OCI-LY1 (cell line): ENCODE measurements at regions not wholly inside any gene's neighbourhood (a gene's known extent, or its start where the extent isn't known, plus 50 kb on each side); places are given as distances from the start of the nearest gene placed in this dataset.

Source experiments
- H2AFZ ChIP-seq: fragments of 200-600 bp; sonication (generic), shearing (Covaris generic); 2 replicates; pipeline ENCODE4 v1.6.0; 2014; ENCODE audit warnings: antibody characterized with exemption, mild to moderate bottlenecking, low read length
- H3F3A ChIP-seq: fragments of 200-600 bp; sonication (generic), shearing (Covaris generic); 2 replicates; pipeline ENCODE4 v1.6.0; 2014; ENCODE audit warnings: mild to moderate bottlenecking, antibody characterized with exemption, low read length, moderate library complexity; ENCODE audit not compliant: insufficient read depth
- H3K27ac ChIP-seq: fragments of 200-600 bp; sonication (generic); 2 replicates; pipeline ENCODE4 v1.5.1; 2014; ENCODE audit warnings: low read length, mixed run types, mild to moderate bottlenecking, low read depth; ENCODE audit not compliant: poor library complexity, severe bottlenecking
- H3K27me3 ChIP-seq: fragments of 200-600 bp; sonication (generic); 2 replicates; pipeline ENCODE4 v1.6.0; 2014; ENCODE audit warnings: antibody characterized with exemption, mild to moderate bottlenecking, low read length, moderate library complexity; ENCODE audit not compliant: insufficient read depth
- H3K36me3 ChIP-seq: fragments of 200-600 bp; sonication (generic); 2 replicates; pipeline ENCODE4 v1.6.1; 2014; ENCODE audit warnings: mild to moderate bottlenecking, antibody characterized with exemption, low read length, moderate library complexity, mixed read lengths; ENCODE audit not compliant: insufficient read depth
- H3K4me1 ChIP-seq: fragments of 200-600 bp; sonication (generic); 2 replicates; pipeline ENCODE4 v1.5.1; 2014; ENCODE audit warnings: mild to moderate bottlenecking, low read length, moderate library complexity; ENCODE audit not compliant: insufficient read depth, severe bottlenecking
- H3K4me2 ChIP-seq: fragments of 200-600 bp; sonication (generic), shearing (Covaris generic); 2 replicates; pipeline ENCODE4 v1.6.1; 2014; ENCODE audit warnings: low read length
- H3K4me3 ChIP-seq: fragments of 200-600 bp; sonication (generic); 2 replicates; pipeline ENCODE4 v1.5.1; 2014; ENCODE audit warnings: low read length, low read depth, mild to moderate bottlenecking, mixed read lengths; ENCODE audit not compliant: poor library complexity, severe bottlenecking
- H3K79me2 ChIP-seq: fragments of 200-600 bp; shearing (Covaris generic); 2 replicates; pipeline ENCODE4 v1.6.1; 2016; ENCODE audit warnings: mixed run types, low read length, mixed read lengths; ENCODE audit not compliant: insufficient read depth
- H3K9ac ChIP-seq: fragments of 200-600 bp; sonication (generic), shearing (Covaris generic); 2 replicates; pipeline ENCODE4 v1.6.1; 2014; ENCODE audit warnings: mild to moderate bottlenecking, low read length, mixed read lengths
- H3K9me2 ChIP-seq: fragments of 200-600 bp; sonication (generic), shearing (Covaris generic); 2 replicates; pipeline ENCODE4 v1.6.1; 2014; ENCODE audit warnings: low read depth, mild to moderate bottlenecking, low read length, mixed read lengths
- H3K9me3 ChIP-seq: fragments of 200-600 bp; shearing (Covaris generic); 2 replicates; pipeline ENCODE4 v1.6.1; 2014; ENCODE audit warnings: low read length, mixed read lengths
- H4K20me1 ChIP-seq: fragments of 200-600 bp; sonication (generic), shearing (Covaris generic); 2 replicates; pipeline ENCODE4 v1.6.0; 2016; ENCODE audit warnings: mild to moderate bottlenecking, low read length; ENCODE audit not compliant: insufficient read depth
- EZH2 ChIP-seq: fragments of 200-600 bp; sonication (generic), shearing (Covaris generic); IDR thresholded peaks from 2 replicates; pipeline ENCODE4 v1.8.0; 2017; ENCODE audit warnings: borderline replicate concordance, mixed run types, mild to moderate bottlenecking, antibody characterized with exemption, low read length, moderate library complexity, mixed read lengths
- TF ChIP-seq, protein P1 (sequence below): fragments of 200-600 bp; sonication (generic), shearing (Covaris generic); IDR thresholded peaks from 2 replicates; pipeline ENCODE4 v1.5.1; 2017; ENCODE audit warnings: mild to moderate bottlenecking, antibody characterized with exemption, low read length, moderate library complexity, mixed read lengths

DNA sequence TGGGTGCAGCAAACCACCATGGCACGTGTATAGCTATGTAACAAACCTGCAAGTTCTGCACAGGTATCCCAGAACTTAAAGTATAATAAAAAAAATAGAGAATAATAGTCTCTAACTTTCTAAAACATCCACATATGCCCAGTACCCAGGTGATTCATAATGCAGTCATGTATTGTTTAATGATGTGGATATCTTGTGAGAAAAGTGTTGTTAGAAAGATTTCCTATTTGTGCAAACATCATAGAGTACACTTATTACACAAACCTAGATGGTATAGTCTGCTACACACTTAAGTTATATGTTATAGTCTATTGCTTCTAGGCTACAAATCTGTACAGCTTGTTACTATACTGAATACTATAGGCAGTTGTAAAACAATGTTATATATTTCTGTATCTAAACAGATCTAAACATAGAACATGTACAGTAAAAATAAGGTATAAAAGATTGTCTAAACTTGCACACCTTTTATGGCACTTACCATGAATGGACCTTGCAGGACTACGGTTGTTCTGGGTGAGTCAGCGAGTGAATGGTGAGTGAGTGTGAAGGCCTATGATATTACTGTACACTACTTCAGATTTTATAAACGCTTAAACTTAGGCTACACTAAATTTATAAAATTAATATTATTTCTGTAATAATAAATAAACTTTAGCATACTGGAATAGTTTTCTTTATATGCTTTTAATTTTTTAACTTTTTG lies 232.2 kb upstream of the SLIT2 start:
- no peaks in the 10 kb centered on the region for H4K20me1 ChIP-seq
- H3F3A ChIP-seq: no peaks in the 10 kb centered on the region
- no peaks in the 10 kb centered on the region for H3K9me3 ChIP-seq
- no peaks in the 10 kb centered on the region for H3K79me2 ChIP-seq
- no peaks in the 10 kb centered on the region for H3K36me3 ChIP-seq
- TF ChIP-seq, protein P1, sequence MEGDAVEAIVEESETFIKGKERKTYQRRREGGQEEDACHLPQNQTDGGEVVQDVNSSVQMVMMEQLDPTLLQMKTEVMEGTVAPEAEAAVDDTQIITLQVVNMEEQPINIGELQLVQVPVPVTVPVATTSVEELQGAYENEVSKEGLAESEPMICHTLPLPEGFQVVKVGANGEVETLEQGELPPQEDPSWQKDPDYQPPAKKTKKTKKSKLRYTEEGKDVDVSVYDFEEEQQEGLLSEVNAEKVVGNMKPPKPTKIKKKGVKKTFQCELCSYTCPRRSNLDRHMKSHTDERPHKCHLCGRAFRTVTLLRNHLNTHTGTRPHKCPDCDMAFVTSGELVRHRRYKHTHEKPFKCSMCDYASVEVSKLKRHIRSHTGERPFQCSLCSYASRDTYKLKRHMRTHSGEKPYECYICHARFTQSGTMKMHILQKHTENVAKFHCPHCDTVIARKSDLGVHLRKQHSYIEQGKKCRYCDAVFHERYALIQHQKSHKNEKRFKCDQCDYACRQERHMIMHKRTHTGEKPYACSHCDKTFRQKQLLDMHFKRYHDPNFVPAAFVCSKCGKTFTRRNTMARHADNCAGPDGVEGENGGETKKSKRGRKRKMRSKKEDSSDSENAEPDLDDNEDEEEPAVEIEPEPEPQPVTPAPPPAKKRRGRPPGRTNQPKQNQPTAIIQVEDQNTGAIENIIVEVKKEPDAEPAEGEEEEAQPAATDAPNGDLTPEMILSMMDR: no peak
- no peak for TF ChIP-seq EZH2
- no peak overlapping the region for H2AFZ ChIP-seq
- H3K4me2 ChIP-seq: no peak overlapping the region
- no peaks in the 10 kb centered on the region for H3K9me2 ChIP-seq
- no peak overlapping the region for H3K27ac ChIP-seq
- H3K4me3 ChIP-seq: no peak overlapping the region
- no peaks in the 10 kb centered on the region for H3K27me3 ChIP-seq
- no peaks in the 10 kb centered on the region for H3K4me1 ChIP-seq
- no peak overlapping the region for H3K9ac ChIP-seq

- Histone ChIP-seq H3F3A (no peaks in the 10 kb centered on the region), H4K20me1 (no peaks in the 10 kb centered on the region), H3K36me3 (no peaks in the 10 kb centered on the region), H3K9me3 (no peaks in the 10 kb centered on the region), H3K9ac (no peak overlapping the region), H3K27me3 (no peaks in the 10 kb centered on the region), H3K79me2 (no peaks in the 10 kb centered on the region), H3K27ac (no peak overlapping the region), H3K4me1 (no peaks in the 10 kb centered on the region), H2AFZ (no peak overlapping the region), H3K9me2 (no peaks in the 10 kb centered on the region), H3K4me2 (no peak overlapping the region), H3K4me3 (no peak overlapping the region)
- TF ChIP-seq EZH2: no peak
- TF ChIP-seq, protein P1: no peak
Observed at GRCh38 chr4:20017777-20018115, 234.0 kb upstream of the SLIT2 start.

DNA sequence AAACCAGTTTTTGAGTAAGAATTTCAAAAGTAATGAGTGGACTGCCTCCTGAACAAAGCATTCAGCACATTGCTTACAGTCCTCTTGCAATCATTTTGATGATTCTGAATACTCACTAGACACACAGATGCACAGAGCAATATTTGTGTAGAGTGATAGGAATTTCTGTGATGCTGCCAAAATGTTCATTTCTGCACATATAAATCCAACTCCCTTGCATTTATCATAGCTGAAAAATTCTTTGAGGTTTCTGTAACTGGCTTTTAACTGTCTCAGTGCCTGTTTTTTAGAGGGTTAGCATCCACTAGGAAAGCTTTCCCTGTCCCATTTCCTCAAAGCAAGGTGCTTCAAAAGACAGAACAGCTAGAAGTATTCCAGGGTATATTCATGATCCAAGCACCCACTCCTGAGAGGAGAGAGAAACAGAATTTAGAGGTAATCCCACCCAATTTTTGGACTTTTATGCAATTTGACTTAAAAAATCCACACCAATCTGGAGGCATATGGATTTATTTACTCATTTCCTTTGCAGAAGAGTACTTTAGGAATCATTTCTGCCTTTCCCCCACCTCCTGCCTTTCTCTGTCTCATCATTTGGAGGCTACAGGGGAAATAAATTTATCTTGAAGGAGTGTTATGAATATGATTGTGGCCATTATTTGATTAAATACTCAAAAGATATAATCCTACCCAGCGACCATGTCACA lies 234.5 kb upstream of the SLIT2 start:
- no peaks in the 10 kb centered on the region for H3F3A ChIP-seq
- H3K9me3 ChIP-seq: no peaks in the 10 kb centered on the region
- H3K27me3 ChIP-seq: no peaks in the 10 kb centered on the region
- no peaks in the 10 kb centered on the region for H3K36me3 ChIP-seq
- H3K79me2 ChIP-seq: no peaks in the 10 kb centered on the region
- no peak overlapping the region for H2AFZ ChIP-seq
- H3K27ac ChIP-seq: no peak overlapping the region
- H3K4me2 ChIP-seq: no peak overlapping the region
- no peak overlapping the region for H3K9ac ChIP-seq
- H3K4me3 ChIP-seq: no peak overlapping the region
- TF ChIP-seq EZH2: no peak
- TF ChIP-seq, protein P1: no peak
- no peaks in the 10 kb centered on the region for H3K9me2 ChIP-seq
- H4K20me1 ChIP-seq: no peaks in the 10 kb centered on the region
- H3K4me1 ChIP-seq: no peaks in the 10 kb centered on the region
